ENCODE measurements at regions not wholly inside any gene's neighbourhood (a gene's known extent, or its start where the extent isn't known, plus 50 kb on each side); places are given as distances from the start of the nearest gene placed in this dataset.
"Not testable (repeated sequence)": the region's sequence is repeated elsewhere in the genome, so short reads cannot be mapped to it uniquely, and the experiment has no call there.

- no peaks in the 10 kb centered on the region for H3K4me1 ChIP-seq
- no peak for DNase-seq
- intact Hi-C loops (cut with DNase I; ENCODE audit: low total_unique reads), result no loop called here
- no peaks in the 10 kb centered on the region for H3K9me3 ChIP-seq
- H3K27ac ChIP-seq, result no peak overlapping the region
- no peaks in the 10 kb centered on the region for H3K36me3 ChIP-seq
- TF ChIP-seq POLR2A (IDR thresholded peaks at IDR 0.05) (no peak), CTCF (IDR thresholded peaks at IDR 0.05) (no peak)
- H3K4me3 ChIP-seq, result no peak overlapping the region
- H3K27me3 ChIP-seq, result no peaks in the 10 kb centered on the region
Measured at GRCh38 chr2:53028746-53029423, 738.7 kb upstream of the CHAC2 start.

GRCh38 chr2:53028225-53028624, 739.4 kb upstream of the CHAC2 start:
- Histone ChIP-seq H3K27ac (no peak overlapping the region), H3K9me3 (no peaks in the 10 kb centered on the region), H3K4me1 (no peaks in the 10 kb centered on the region), H3K4me3 (no peak overlapping the region), H3K36me3 (no peaks in the 10 kb centered on the region), H3K27me3 (no peaks in the 10 kb centered on the region)
- TF ChIP-seq POLR2A (IDR thresholded peaks at IDR 0.05) (no peak), CTCF (IDR thresholded peaks at IDR 0.05) (no peak)
- intact Hi-C loops (cut with DNase I; ENCODE audit: low total_unique reads), result no loop called here
- DNase-seq, result no peak

- H3K4me1 ChIP-seq; H3K36me3 ChIP-seq; DNase-seq; H3K4me3 ChIP-seq; H3K27ac ChIP-seq; intact Hi-C loops (cut with DNase I; ENCODE audit: low total_unique reads); H3K9me3 ChIP-seq; H3K27me3 ChIP-seq: not testable (repeated sequence)
Measured at GRCh38 chr2:53022248-53022647, 745.4 kb upstream of the CHAC2 start.

GRCh38 chr2:53021828-53022227, 745.8 kb upstream of the CHAC2 start:
- intact Hi-C loops (cut with DNase I; ENCODE audit: low total_unique reads), result no loop called here
- Histone ChIP-seq H3K27ac (no peak overlapping the region), H3K36me3 (no peaks in the 10 kb centered on the region), H3K27me3 (no peaks in the 10 kb centered on the region), H3K4me1 (no peaks in the 10 kb centered on the region), H3K4me3 (no peak overlapping the region), H3K9me3 (no peaks in the 10 kb centered on the region)
- DNase-seq, result no peak
- TF ChIP-seq POLR2A (IDR thresholded peaks at IDR 0.05) (no peak), CTCF (IDR thresholded peaks at IDR 0.05) (no peak)

- Histone ChIP-seq H3K27ac (no peak overlapping the region), H3K4me1 (no peaks in the 10 kb centered on the region), H3K4me3 (no peak overlapping the region), H3K9me3 (no peaks in the 10 kb centered on the region), H3K36me3 (no peaks in the 10 kb centered on the region), H3K27me3 (no peaks in the 10 kb centered on the region)
- intact Hi-C loops (cut with DNase I; ENCODE audit: low total_unique reads), result no loop called here
- TF ChIP-seq POLR2A (IDR thresholded peaks at IDR 0.05) (no peak), CTCF (IDR thresholded peaks at IDR 0.05) (no peak)
- no peak for DNase-seq
Measured at GRCh38 chr2:53021292-53021691, 746.3 kb upstream of the CHAC2 start.
